ENCODE measurements at regions not wholly inside any gene's neighbourhood (a gene's known extent, or its start where the extent isn't known, plus 50 kb on each side); places are given as distances from the start of the nearest gene placed in this dataset.

DNA sequence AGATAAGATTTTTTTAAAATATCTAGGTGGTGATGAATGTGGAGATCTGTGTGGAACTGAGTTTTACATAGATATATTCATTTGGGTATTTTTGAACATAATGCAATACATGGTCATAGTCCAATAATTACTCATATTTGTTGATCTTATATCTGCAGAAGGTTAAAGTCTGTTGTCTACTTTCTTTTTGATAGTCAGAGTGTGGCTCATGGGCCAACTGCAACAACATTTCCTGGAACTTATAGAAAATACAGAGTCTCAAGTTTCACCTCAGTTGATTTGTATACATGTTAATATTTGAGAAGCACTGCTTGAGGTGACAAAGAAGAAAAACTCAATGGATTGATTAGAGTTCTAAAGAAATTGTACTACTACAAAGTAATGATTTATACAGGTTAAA, 408.4 kb downstream of the ARAP2 start:
- TF ChIP-seq, protein P1, sequence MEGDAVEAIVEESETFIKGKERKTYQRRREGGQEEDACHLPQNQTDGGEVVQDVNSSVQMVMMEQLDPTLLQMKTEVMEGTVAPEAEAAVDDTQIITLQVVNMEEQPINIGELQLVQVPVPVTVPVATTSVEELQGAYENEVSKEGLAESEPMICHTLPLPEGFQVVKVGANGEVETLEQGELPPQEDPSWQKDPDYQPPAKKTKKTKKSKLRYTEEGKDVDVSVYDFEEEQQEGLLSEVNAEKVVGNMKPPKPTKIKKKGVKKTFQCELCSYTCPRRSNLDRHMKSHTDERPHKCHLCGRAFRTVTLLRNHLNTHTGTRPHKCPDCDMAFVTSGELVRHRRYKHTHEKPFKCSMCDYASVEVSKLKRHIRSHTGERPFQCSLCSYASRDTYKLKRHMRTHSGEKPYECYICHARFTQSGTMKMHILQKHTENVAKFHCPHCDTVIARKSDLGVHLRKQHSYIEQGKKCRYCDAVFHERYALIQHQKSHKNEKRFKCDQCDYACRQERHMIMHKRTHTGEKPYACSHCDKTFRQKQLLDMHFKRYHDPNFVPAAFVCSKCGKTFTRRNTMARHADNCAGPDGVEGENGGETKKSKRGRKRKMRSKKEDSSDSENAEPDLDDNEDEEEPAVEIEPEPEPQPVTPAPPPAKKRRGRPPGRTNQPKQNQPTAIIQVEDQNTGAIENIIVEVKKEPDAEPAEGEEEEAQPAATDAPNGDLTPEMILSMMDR (IDR thresholded peaks at IDR 0.05; ENCODE audit: insufficient read depth, low read length, poor library complexity, severe bottlenecking) = no peak
- DNase-seq (ENCODE audit: extremely low read depth, insufficient read length) = no peak
- H3K27me3 ChIP-seq (replicated peaks; ENCODE audit: control insufficient read depth, insufficient read depth, low read length) = no peaks in the 10 kb centered on the region
- H3K4me3 ChIP-seq (replicated peaks; ENCODE audit: low read depth, low read length) = no peak overlapping the region
- H3K36me3 ChIP-seq (ENCODE audit: control insufficient read depth, insufficient read depth, low read length) = no peaks in the 10 kb centered on the region

DNA sequence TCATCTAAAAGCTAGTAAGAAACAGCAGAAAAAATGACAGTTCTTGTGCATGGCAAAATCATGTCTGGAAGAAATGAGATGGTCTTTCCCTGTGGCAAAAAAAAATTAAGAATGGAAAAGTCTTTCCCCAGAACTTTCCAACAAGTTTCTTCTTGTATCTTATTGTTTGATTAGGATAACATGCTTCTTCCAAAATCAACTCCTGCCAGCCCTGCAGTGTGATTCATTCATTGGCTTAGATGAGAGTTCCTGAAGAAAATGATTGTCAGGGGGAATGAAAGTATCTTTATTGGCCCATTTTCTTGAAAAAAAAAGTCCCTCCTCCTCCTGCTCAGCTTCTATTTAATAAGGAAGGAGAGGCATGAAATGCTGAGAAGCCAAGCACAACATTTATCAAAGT, 407.7 kb downstream of the ARAP2 start:
- Histone ChIP-seq H3K4me3 (replicated peaks; ENCODE audit: low read depth, low read length) (no peak overlapping the region), H3K27me3 (replicated peaks; ENCODE audit: control insufficient read depth, insufficient read depth, low read length) (no peaks in the 10 kb centered on the region), H3K36me3 (ENCODE audit: control insufficient read depth, insufficient read depth, low read length) (no peaks in the 10 kb centered on the region)
- DNase-seq (ENCODE audit: extremely low read depth, insufficient read length) = no peak
- TF ChIP-seq, protein P1 (IDR thresholded peaks at IDR 0.05; ENCODE audit: insufficient read depth, low read length, poor library complexity, severe bottlenecking) = no peak

DNA sequence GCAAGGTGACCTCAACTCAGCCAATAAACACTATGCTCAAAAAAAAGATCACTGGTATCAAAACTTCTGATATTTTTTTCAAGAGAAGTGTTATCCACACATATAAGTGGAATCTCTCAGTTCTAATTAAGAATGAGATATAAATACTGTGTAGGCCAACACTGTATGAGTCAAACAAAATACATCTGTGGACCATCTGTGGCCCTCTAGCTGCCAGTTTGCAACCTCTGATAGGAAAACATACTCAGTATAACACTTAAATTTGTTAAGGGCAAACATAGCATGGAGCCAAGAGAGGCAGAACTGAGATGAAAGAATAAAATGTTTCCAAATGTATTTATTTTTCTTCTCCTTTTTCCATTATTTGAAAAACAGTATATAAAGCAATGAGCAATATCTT, 377.3 kb downstream of the ARAP2 start:
- DNase-seq (ENCODE audit: extremely low read depth, insufficient read length) = no peak
- H3K36me3 ChIP-seq (ENCODE audit: control insufficient read depth, insufficient read depth, low read length) = no peaks in the 10 kb centered on the region

DNA sequence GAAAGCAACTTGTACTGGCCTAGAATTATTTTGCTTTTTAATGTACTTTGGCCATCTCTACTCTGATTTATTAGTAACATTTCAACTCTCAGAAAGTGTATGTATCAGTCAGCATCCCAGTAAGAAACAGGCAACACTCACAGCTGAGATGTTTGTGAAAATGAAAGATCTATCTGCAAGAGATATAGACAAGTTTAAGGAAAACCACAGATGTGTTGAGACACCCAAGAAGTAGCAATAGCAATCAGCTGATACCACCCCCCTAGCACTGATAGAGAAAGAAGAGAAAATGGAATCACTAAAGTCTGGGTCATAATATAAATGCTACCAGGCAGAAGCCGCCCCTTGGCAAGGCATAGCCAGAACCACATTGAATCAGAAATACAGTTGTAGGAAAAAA, 372.0 kb downstream of the ARAP2 start:
- no peak overlapping the region for H3K4me3 ChIP-seq (replicated peaks; ENCODE audit: low read depth, low read length)
- H3K27me3 ChIP-seq (replicated peaks; ENCODE audit: control insufficient read depth, insufficient read depth, low read length) = no peaks in the 10 kb centered on the region
- H3K36me3 ChIP-seq (ENCODE audit: control insufficient read depth, insufficient read depth, low read length) = no peaks in the 10 kb centered on the region
- no peak for DNase-seq (ENCODE audit: extremely low read depth, insufficient read length)
- TF ChIP-seq, protein P1 (IDR thresholded peaks at IDR 0.05; ENCODE audit: insufficient read depth, low read length, poor library complexity, severe bottlenecking) = no peak

More for the DNA sequence above, 377.3 kb downstream of the ARAP2 start:
- TF ChIP-seq, protein P1 (IDR thresholded peaks at IDR 0.05; ENCODE audit: insufficient read depth, low read length, poor library complexity, severe bottlenecking) = no peak
- H3K4me3 ChIP-seq (replicated peaks; ENCODE audit: low read depth, low read length) = no peak overlapping the region
- no peaks in the 10 kb centered on the region for H3K27me3 ChIP-seq (replicated peaks; ENCODE audit: control insufficient read depth, insufficient read depth, low read length)

DNA sequence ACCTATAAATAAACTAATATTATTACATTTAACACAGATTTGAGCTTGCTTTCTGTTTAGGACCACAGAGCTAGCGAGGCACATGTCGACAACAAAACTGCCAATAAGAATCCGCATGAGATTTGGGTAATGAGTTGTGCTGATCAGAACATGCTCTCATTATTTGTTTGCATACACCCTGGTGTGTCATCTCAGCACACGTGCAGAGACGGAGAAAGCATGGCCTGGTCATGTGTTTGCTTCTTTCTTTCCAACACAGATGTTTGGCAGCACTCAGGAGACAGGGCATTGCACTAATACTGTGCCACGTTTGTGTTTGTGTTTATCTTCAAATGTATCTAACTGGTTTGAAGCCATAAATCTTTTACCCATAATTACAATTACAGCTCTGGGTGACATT, 364.8 kb downstream of the ARAP2 start:
- no peak overlapping the region for H3K4me3 ChIP-seq (replicated peaks; ENCODE audit: low read depth, low read length)
- no peak for DNase-seq (ENCODE audit: extremely low read depth, insufficient read length)
- H3K36me3 ChIP-seq (ENCODE audit: control insufficient read depth, insufficient read depth, low read length) = no peaks in the 10 kb centered on the region
- H3K27me3 ChIP-seq (replicated peaks; ENCODE audit: control insufficient read depth, insufficient read depth, low read length) = no peaks in the 10 kb centered on the region
- TF ChIP-seq, protein P1 (IDR thresholded peaks at IDR 0.05; ENCODE audit: insufficient read depth, low read length, poor library complexity, severe bottlenecking) = no peak

DNA sequence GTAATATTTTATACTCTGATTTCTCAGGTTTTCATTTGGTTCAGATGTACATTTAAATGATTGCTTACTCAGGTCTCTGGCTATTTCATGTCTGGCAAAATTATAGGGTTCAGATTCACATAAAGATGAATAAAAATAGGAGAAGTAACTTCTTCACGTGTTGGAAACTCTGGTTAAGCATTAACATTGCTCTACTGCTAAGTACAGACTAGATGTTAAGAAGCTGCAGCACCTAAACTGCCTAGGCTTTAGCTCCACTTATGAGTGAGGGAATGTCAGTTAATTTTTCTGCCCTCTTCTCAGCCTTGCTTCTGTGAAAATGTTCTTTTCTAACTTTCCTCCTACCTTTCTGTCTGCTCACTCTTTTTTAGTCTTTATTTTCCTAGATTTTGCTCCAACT, 361.2 kb downstream of the ARAP2 start:
- TF ChIP-seq, protein P1 (IDR thresholded peaks at IDR 0.05; ENCODE audit: insufficient read depth, low read length, poor library complexity, severe bottlenecking) = no peak
- H3K4me3 ChIP-seq (replicated peaks; ENCODE audit: low read depth, low read length) = no peak overlapping the region
- no peak for DNase-seq (ENCODE audit: extremely low read depth, insufficient read length)

More for the DNA sequence above, 361.2 kb downstream of the ARAP2 start:
- Histone ChIP-seq H3K36me3 (ENCODE audit: control insufficient read depth, insufficient read depth, low read length) (no peaks in the 10 kb centered on the region), H3K27me3 (replicated peaks; ENCODE audit: control insufficient read depth, insufficient read depth, low read length) (no peaks in the 10 kb centered on the region)
